ENCODE measurements at regions not wholly inside any gene's neighbourhood (a gene's known extent, or its start where the extent isn't known, plus 50 kb on each side); places are given as distances from the start of the nearest gene placed in this dataset.
A peak's percentile ranks its signal among the peaks of the same experiment; 100 is the strongest.
"Not testable (repeated sequence)": the region's sequence is repeated elsewhere in the genome, so short reads cannot be mapped to it uniquely, and the experiment has no call there.

DNA sequence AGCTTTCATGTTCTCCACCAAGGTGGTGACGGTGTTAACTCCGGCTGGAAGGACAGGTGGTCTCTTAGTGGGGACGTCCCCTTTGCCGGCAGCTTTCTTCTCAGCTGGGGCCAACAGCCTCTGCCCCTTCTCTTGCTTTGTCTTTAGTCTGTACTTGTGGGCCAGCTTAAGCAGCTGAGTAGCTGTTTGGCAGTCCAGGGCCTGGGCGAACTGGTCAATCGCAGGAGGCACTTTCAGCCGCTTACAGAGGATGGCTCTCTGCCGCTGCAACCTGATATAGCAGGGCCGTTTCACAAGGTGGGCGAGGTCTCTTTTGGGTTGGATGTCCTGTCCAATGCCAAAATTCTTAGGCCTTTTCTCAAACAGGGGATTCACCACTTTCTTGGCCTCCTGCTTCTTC lies 210.3 kb downstream of the TRIML1 start:
- H3K36me3 ChIP-seq (replicated peaks in 1 of 2; ENCODE audit: control insufficient read depth in 2 of 2, insufficient read depth in 2 of 2, low read length in 2 of 2); H2BK120ac ChIP-seq (ENCODE audit: low read depth, low read length); H4K91ac ChIP-seq (ENCODE audit: low read depth, low read length, poor library complexity); H3K9me3 ChIP-seq (replicated peaks in 1 of 2; ENCODE audit: control insufficient read depth in 2 of 2, insufficient read depth in 1 of 2, low read depth in 1 of 2, low read length in 2 of 2); H3K27me3 ChIP-seq (ENCODE audit: control insufficient read depth in 3 of 3, insufficient read depth in 3 of 3, low read depth in 1 of 3, low read length in 3 of 3); H3K4me3 ChIP-seq (ENCODE audit: low read length in 2 of 2); H3K9ac ChIP-seq (ENCODE audit: low read depth, low read length, poor library complexity); H2BK15ac ChIP-seq (ENCODE audit: low read length); H2AFZ ChIP-seq (ENCODE audit: low read length); H2AK5ac ChIP-seq (ENCODE audit: low read depth, low read length); H3K4me2 ChIP-seq (ENCODE audit: insufficient read depth, low read length, poor library complexity, severe bottlenecking); H4K8ac ChIP-seq (ENCODE audit: low read depth, low read length); H3K27ac ChIP-seq (replicated peaks; ENCODE audit: low read length); DNase-seq (ENCODE audit: low spot score); H3K18ac ChIP-seq (ENCODE audit: low read length); H3K23ac ChIP-seq (ENCODE audit: low read depth, low read length, poor library complexity); H3K79me1 ChIP-seq (ENCODE audit: low read depth, low read length); H3K4ac ChIP-seq (ENCODE audit: low read length); H3K4me1 ChIP-seq (ENCODE audit: control insufficient read depth in 2 of 2, insufficient read depth in 1 of 2, low read depth in 1 of 2, low read length in 2 of 2); H2BK5ac ChIP-seq (ENCODE audit: low read length); H3K14ac ChIP-seq (ENCODE audit: low read length): not testable (repeated sequence)
- WGBS, 2 donors (ENCODE audit: extremely low coverage in 2 of 2, insufficient read length in 2 of 2, insufficient replicate concordance in 1 of 2): no CpG with 5 or more reads among the region's 10 CpGs
- peak overlapping the region; percentile 31 for H2BK12ac ChIP-seq (ENCODE audit: low read length)

DNA sequence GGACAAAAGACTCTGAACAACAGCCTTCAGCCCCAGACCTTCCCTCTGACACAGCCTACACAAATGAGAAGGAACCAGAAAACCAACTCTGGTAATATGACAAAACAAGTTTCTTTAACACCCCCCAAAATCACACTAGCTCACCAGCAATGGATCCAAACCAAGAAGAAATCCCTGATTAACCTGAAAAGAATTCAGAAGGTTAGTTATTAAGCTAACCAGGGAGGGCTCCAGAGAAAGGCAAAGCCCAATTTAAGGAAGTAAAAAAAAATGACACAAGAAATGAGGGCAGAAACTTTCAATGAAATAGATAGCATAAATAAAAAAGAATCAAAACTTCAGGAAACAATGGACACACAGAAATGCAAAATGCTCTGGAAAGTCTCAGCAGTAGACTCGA lies 224.0 kb downstream of the TRIML1 start:
- Histone ChIP-seq H3K79me1 (ENCODE audit: low read depth, low read length) (no peaks in the 10 kb centered on the region), H3K36me3 (replicated peaks in 1 of 2; ENCODE audit: control insufficient read depth in 2 of 2, insufficient read depth in 2 of 2, low read length in 2 of 2) (no peaks in the 10 kb centered on the region), H2BK5ac (ENCODE audit: low read length) (no peak overlapping the region), H3K18ac (ENCODE audit: low read length) (no peak overlapping the region), H3K4me1 (ENCODE audit: control insufficient read depth in 2 of 2, insufficient read depth in 1 of 2, low read depth in 1 of 2, low read length in 2 of 2) (peaks cover 0 to 3% of the 10 kb centered on the region in 2 donors), H3K14ac (ENCODE audit: low read length) (no peak overlapping the region), H2BK15ac (ENCODE audit: low read length) (no peak overlapping the region), H3K23ac (ENCODE audit: low read depth, low read length, poor library complexity) (no peak overlapping the region), H3K27ac (replicated peaks; ENCODE audit: low read length) (no peak overlapping the region), H3K4ac (ENCODE audit: low read length) (no peak overlapping the region), H4K91ac (ENCODE audit: low read depth, low read length, poor library complexity) (no peak overlapping the region), H3K4me2 (ENCODE audit: insufficient read depth, low read length, poor library complexity, severe bottlenecking) (no peak overlapping the region), H3K9me3 (replicated peaks in 1 of 2; ENCODE audit: control insufficient read depth in 2 of 2, insufficient read depth in 1 of 2, low read depth in 1 of 2, low read length in 2 of 2) (no peaks in the 10 kb centered on the region), H2BK120ac (ENCODE audit: low read depth, low read length) (no peak overlapping the region), H3K9ac (ENCODE audit: low read depth, low read length, poor library complexity) (no peak overlapping the region), H3K27me3 (ENCODE audit: control insufficient read depth in 3 of 3, insufficient read depth in 3 of 3, low read depth in 1 of 3, low read length in 3 of 3) (no peaks in the 10 kb centered on the region), H4K8ac (ENCODE audit: low read depth, low read length) (no peak overlapping the region), H2AK5ac (ENCODE audit: low read depth, low read length) (no peak overlapping the region), H3K4me3 (ENCODE audit: low read length in 2 of 2) (no peak overlapping the region), H2BK12ac (ENCODE audit: low read length) (no peak overlapping the region), H2AFZ (ENCODE audit: low read length) (no peak overlapping the region)
- no peak for DNase-seq (ENCODE audit: low spot score)
- no CpG with 5 or more reads among the region's 1 CpG for WGBS, 2 donors (ENCODE audit: extremely low coverage in 2 of 2, insufficient read length in 2 of 2, insufficient replicate concordance in 1 of 2)

DNA sequence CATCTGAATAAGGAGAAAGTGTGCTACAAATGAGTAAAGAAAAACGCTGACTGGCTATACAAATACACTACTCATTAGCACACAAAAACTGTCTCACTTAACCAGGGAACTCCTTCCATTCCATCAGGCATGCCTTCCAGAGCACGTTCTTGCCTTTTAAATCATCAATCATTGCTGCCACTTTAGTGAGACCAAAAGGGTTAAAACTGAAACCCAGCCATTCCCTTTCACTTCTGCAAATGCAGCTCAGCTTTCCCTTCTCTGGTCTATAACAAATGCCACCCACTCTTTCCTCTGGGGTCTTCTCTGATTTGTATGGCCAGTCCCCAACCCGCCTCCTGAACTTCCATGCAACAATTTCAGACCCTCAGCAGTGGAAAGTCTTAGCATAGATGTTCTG lies 231.5 kb downstream of the TRIML1 start:
- no peak overlapping the region for H3K4me2 ChIP-seq (ENCODE audit: insufficient read depth, low read length, poor library complexity, severe bottlenecking)
- WGBS, 2 donors (ENCODE audit: extremely low coverage in 2 of 2, insufficient read length in 2 of 2, insufficient replicate concordance in 1 of 2): no CpG with 5 or more reads among the region's 3 CpGs

DNA sequence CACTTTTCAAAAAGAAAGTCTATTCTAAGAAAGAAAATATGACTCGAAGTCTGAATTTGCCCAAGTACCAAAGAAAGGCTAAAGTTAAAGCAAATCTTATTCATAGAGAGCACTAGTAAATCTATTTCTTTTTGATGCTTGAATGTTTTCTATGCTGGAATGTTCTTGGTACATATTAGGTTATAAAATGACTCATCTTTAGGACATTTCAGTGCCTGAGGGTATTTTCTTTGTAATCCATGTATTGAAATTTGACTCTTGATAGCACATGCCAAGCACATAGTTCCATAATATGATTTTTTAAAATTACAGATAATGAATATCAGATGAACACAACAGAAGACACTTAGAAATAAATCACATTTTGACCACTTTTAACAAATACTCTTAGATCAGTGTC lies 232.8 kb downstream of the TRIML1 start:
- Histone ChIP-seq H2AK5ac (ENCODE audit: low read depth, low read length) (no peak overlapping the region), H2BK5ac (ENCODE audit: low read length) (no peak overlapping the region), H3K36me3 (replicated peaks in 1 of 2; ENCODE audit: control insufficient read depth in 2 of 2, insufficient read depth in 2 of 2, low read length in 2 of 2) (no peaks in the 10 kb centered on the region), H2BK12ac (ENCODE audit: low read length) (no peak overlapping the region), H2BK120ac (ENCODE audit: low read depth, low read length) (no peak overlapping the region), H3K18ac (ENCODE audit: low read length) (no peak overlapping the region), H3K4me1 (ENCODE audit: control insufficient read depth in 2 of 2, insufficient read depth in 1 of 2, low read depth in 1 of 2, low read length in 2 of 2) (no peaks in the 10 kb centered on the region), H4K91ac (ENCODE audit: low read depth, low read length, poor library complexity) (no peak overlapping the region), H3K4me2 (ENCODE audit: insufficient read depth, low read length, poor library complexity, severe bottlenecking) (no peak overlapping the region), H2BK15ac (ENCODE audit: low read length) (no peak overlapping the region), H3K27ac (replicated peaks; ENCODE audit: low read length) (no peak overlapping the region), H2AFZ (ENCODE audit: low read length) (no peak overlapping the region), H3K4me3 (ENCODE audit: low read length in 2 of 2) (no peak overlapping the region), H3K4ac (ENCODE audit: low read length) (no peak overlapping the region), H3K23ac (ENCODE audit: low read depth, low read length, poor library complexity) (no peak overlapping the region), H3K79me1 (ENCODE audit: low read depth, low read length) (no peaks in the 10 kb centered on the region), H3K14ac (ENCODE audit: low read length) (no peak overlapping the region), H3K9me3 (replicated peaks in 1 of 2; ENCODE audit: control insufficient read depth in 2 of 2, insufficient read depth in 1 of 2, low read depth in 1 of 2, low read length in 2 of 2) (peaks cover 0 to 3% of the 10 kb centered on the region in 2 donors), H4K8ac (ENCODE audit: low read depth, low read length) (no peak overlapping the region), H3K9ac (ENCODE audit: low read depth, low read length, poor library complexity) (no peak overlapping the region), H3K27me3 (ENCODE audit: control insufficient read depth in 3 of 3, insufficient read depth in 3 of 3, low read depth in 1 of 3, low read length in 3 of 3) (no peaks in the 10 kb centered on the region)
- no peak for DNase-seq (ENCODE audit: low spot score)
- WGBS, 2 donors (ENCODE audit: extremely low coverage in 2 of 2, insufficient read length in 2 of 2, insufficient replicate concordance in 1 of 2): no CpG with 5 or more reads among the region's 1 CpG

More for the DNA sequence above, 231.5 kb downstream of the TRIML1 start:
- Histone ChIP-seq H4K91ac (ENCODE audit: low read depth, low read length, poor library complexity) (no peak overlapping the region), H3K36me3 (replicated peaks in 1 of 2; ENCODE audit: control insufficient read depth in 2 of 2, insufficient read depth in 2 of 2, low read length in 2 of 2) (no peaks in the 10 kb centered on the region), H2BK120ac (ENCODE audit: low read depth, low read length) (no peak overlapping the region), H2BK15ac (ENCODE audit: low read length) (no peak overlapping the region), H3K4me3 (ENCODE audit: low read length in 2 of 2) (no peak overlapping the region), H3K27ac (replicated peaks; ENCODE audit: low read length) (no peak overlapping the region), H3K79me1 (ENCODE audit: low read depth, low read length) (no peaks in the 10 kb centered on the region), H4K8ac (ENCODE audit: low read depth, low read length) (no peak overlapping the region), H2BK12ac (ENCODE audit: low read length) (no peak overlapping the region), H3K23ac (ENCODE audit: low read depth, low read length, poor library complexity) (no peak overlapping the region), H2BK5ac (ENCODE audit: low read length) (no peak overlapping the region), H3K27me3 (ENCODE audit: control insufficient read depth in 3 of 3, insufficient read depth in 3 of 3, low read depth in 1 of 3, low read length in 3 of 3) (no peaks in the 10 kb centered on the region), H3K9ac (ENCODE audit: low read depth, low read length, poor library complexity) (no peak overlapping the region), H3K4me1 (ENCODE audit: control insufficient read depth in 2 of 2, insufficient read depth in 1 of 2, low read depth in 1 of 2, low read length in 2 of 2) (no peaks in the 10 kb centered on the region), H3K18ac (ENCODE audit: low read length) (no peak overlapping the region), H2AK5ac (ENCODE audit: low read depth, low read length) (no peak overlapping the region), H3K9me3 (replicated peaks in 1 of 2; ENCODE audit: control insufficient read depth in 2 of 2, insufficient read depth in 1 of 2, low read depth in 1 of 2, low read length in 2 of 2) (no peaks in the 10 kb centered on the region), H3K14ac (ENCODE audit: low read length) (no peak overlapping the region), H2AFZ (ENCODE audit: low read length) (no peak overlapping the region), H3K4ac (ENCODE audit: low read length) (no peak overlapping the region)
- no peak for DNase-seq (ENCODE audit: low spot score)

Measured in neuronal stem cell (in vitro differentiated cells).